Adipose tissue (tissue), 3 donors: ENCODE measurements at regions not wholly inside any gene's neighbourhood (a gene's known extent, or its start where the extent isn't known, plus 50 kb on each side); places are given as distances from the start of the nearest gene placed in this dataset.

Experiments used
- H3K27ac ChIP-seq: one replicate; pipeline ENCODE4 v1.5.1; 2013; ENCODE audit warnings: low read depth, low read length
- WGBS, 3 donors: extraction: QIAGEN DNeasy Blood & Tissue Kit; methylation state at CpG; one replicate each; pipeline ENCODE4 v1.1.7; 2013; 5-methylcytosine and 5-hydroxymethylcytosine counted together
- donor health status: healthy with polysubstance abuse.
- donor health status: Bipolar disorder and iron deficiency.
- donor health status: healthy.

- no peak overlapping the region for H3K27ac ChIP-seq
Observed at GRCh38 chr5:74021126-74021525, 395.1 kb downstream of the ARHGEF28 start.

DNA sequence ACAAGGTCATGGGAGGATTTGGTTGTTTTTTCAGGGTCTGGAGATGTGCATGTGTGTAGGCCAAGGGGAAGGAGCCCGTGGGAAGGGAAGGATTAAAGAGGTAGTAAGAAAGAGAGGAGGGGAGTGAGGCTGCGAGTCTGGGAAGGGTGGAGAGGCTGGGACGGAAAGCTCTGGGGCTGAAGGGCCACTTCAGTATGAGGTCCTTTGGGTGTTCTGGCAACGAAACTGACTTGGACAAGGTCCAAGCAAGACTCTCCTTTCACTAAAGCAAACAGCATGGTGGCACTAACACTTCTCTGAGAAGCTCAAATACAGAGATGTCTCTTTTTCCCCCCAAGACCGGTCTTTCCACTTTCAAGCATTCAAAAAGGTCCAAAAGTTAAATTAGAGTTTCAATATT, 394.5 kb downstream of the ARHGEF28 start:
- 75 to 84% (median 78%) methylated on average over 5 of the region's 5 CpGs for WGBS, 3 donors
- H3K27ac ChIP-seq = no peak overlapping the region

- H3K27ac ChIP-seq = no peak overlapping the region
- 82 to 87% (median 85%) methylated on average over 5 of the region's 5 CpGs for WGBS, 3 donors
Observed at GRCh38 chr5:74019923-74020322, 393.9 kb downstream of the ARHGEF28 start.

GRCh38 chr5:74017786-74018211, 391.8 kb downstream of the ARHGEF28 start:
- no peak overlapping the region for H3K27ac ChIP-seq
- WGBS, 3 donors = 68 to 72% (median 71%) methylated on average over 3 of the region's 3 CpGs

GRCh38 chr5:74017112-74017511, 391.1 kb downstream of the ARHGEF28 start:
- no peak overlapping the region for H3K27ac ChIP-seq
- 36 to 41% (median 39%) methylated on average over 2 of the region's 2 CpGs for WGBS, 3 donors

GRCh38 chr5:74016373-74016772, 390.4 kb downstream of the ARHGEF28 start:
- 70 to 79% (median 74%) methylated on average over 4 of the region's 4 CpGs for WGBS, 3 donors
- no peak overlapping the region for H3K27ac ChIP-seq

- WGBS, 3 donors = 71 to 90% (median 88%) methylated on average over 1 of the region's 1 CpG
- no peak overlapping the region for H3K27ac ChIP-seq
Observed at GRCh38 chr5:74015716-74016115, 389.7 kb downstream of the ARHGEF28 start.

- WGBS, 3 donors = 61 to 71% (median 67%) methylated on average over 2 of the region's 2 CpGs
- no peak overlapping the region for H3K27ac ChIP-seq
Observed at GRCh38 chr5:74013222-74013621, 387.2 kb downstream of the ARHGEF28 start.

GRCh38 chr5:74009502-74009901, 383.5 kb downstream of the ARHGEF28 start:
- H3K27ac ChIP-seq = no peak overlapping the region
- 26 to 57% (median 54%) methylated on average over 1 of the region's 1 CpG for WGBS, 3 donors

- WGBS, 3 donors = 0% methylated on average over 1 of the region's 1 CpG
- H3K27ac ChIP-seq = no peak overlapping the region
Observed at GRCh38 chr5:74007193-74007592, 381.2 kb downstream of the ARHGEF28 start.

DNA sequence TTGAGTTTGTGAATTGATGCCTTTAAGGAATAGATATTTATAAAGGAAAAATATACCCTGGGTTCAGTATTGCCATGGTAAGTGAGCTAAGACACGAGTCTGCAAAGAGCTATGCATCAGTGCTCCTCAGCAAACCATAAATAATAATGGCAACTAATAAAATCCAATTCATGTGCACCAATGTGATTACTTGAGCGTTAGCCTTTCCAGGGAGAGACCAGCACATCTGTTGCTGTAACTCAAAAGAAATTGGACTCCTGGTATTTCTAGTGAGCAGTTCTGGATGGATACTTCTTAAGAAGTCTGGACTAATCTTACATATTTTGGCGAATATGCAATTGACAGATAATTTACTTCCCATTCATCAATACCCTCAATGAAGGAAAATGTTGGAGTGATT, 373.3 kb downstream of the ARHGEF28 start:
- no peak overlapping the region for H3K27ac ChIP-seq
- 64 to 78% (median 70%) methylated on average over 3 of the region's 3 CpGs for WGBS, 3 donors

- 54 to 57% (median 55%) methylated on average over 4 of the region's 4 CpGs for WGBS, 3 donors
- H3K27ac ChIP-seq = no peak overlapping the region
Observed at GRCh38 chr5:73998489-73998888, 372.5 kb downstream of the ARHGEF28 start.

DNA sequence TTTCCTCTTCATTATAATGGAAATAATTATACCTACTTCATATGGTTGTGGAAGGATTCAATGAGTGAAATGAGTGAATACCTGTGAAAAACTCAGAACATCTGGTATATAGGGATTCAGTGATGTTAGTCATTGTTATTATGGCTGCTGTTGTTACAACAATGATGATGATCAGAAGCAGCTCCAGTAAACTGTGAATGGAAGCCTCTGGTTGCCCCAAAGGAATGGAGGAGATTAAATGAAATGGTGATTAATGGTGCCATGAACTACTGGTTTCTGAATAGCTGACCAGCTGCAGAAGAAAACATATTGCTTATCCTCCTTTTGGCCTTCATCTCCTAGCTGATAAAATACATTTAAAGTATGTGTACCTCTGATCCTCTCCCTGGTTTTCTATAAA, 372.0 kb downstream of the ARHGEF28 start:
- H3K27ac ChIP-seq = no peak overlapping the region

GRCh38 chr5:73996151-73996755, 370.3 kb downstream of the ARHGEF28 start:
- 43 to 62% (median 59%) methylated on average over 2 of the region's 2 CpGs for WGBS, 3 donors
- no peak overlapping the region for H3K27ac ChIP-seq

- 85 to 93% (median 92%) methylated on average over 2 of the region's 2 CpGs for WGBS, 3 donors
- H3K27ac ChIP-seq = no peak overlapping the region
Observed at GRCh38 chr5:73994963-73995362, 369.0 kb downstream of the ARHGEF28 start.
